Right renal pelvis (tissue), 4 donors: ENCODE measurements at regions not wholly inside any gene's neighbourhood (a gene's known extent, or its start where the extent isn't known, plus 50 kb on each side); places are given as distances from the start of the nearest gene placed in this dataset.
"Not testable (repeated sequence)": the region's sequence is repeated elsewhere in the genome, so short reads cannot be mapped to it uniquely, and the experiment has no call there.

Experiments used
- DNase-seq, 4 donors: peaks; one replicate each; pipeline ENCODE4 v3.0.0-alpha.2; 2013; ENCODE audit warnings: low read depth in 4 of 4, low spot score in 3 of 4, missing footprints in 1 of 4

GRCh38 chr15:98085003-98085639 lies 124.6 kb downstream of the ARRDC4 start:
- peak in 3 of 4 donors; percentile 35 to 60 (median 48) for DNase-seq

DNA sequence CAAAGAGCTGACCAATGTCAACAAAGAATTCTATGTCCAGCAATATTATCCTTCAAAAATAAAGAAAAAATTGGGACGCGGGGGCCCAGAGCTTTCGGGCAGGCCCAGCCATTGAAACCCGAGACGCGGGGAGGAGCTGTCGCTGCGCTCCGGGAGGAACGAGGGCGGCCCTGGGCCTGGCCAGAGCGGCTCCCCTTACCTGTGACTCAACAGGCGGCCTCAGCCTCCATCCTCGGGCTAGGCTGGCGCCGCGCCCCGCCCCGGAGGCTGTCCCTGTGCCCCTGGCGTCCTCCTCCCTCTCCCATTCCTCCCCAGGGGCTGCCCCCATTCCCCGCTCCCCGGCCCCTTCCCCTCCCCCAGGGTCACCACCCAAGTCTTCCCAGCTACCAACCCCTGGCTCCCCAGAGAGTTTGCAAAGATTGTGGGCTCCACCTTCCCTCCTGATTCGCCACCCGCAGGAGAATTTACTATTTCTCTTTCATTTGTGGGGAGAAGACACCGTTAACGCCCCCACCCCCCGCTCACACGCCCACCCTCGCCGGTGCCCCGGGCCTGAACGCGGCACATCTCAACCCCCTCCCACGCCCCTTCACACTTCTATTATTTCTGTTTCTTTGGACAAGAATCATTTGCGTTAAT lies 127.9 kb downstream of the ARRDC4 start:
- not testable (repeated sequence) for DNase-seq

- DNase-seq: not testable (repeated sequence)
Observed at GRCh38 chr15:98089352-98089751, 128.8 kb downstream of the ARRDC4 start.

- DNase-seq: not testable (repeated sequence)
Observed at GRCh38 chr15:98097986-98098385, 137.5 kb downstream of the ARRDC4 start.

- DNase-seq: not testable (repeated sequence)
Observed at GRCh38 chr15:98100606-98101005, 140.1 kb downstream of the ARRDC4 start.

GRCh38 chr15:98103570-98103969 lies 143.1 kb downstream of the ARRDC4 start:
- DNase-seq: no peak

GRCh38 chr15:98104386-98105151 lies 144.1 kb downstream of the ARRDC4 start:
- DNase-seq: not testable (repeated sequence)

GRCh38 chr15:98106615-98107194 lies 146.2 kb downstream of the ARRDC4 start:
- DNase-seq: not testable (repeated sequence)

DNA sequence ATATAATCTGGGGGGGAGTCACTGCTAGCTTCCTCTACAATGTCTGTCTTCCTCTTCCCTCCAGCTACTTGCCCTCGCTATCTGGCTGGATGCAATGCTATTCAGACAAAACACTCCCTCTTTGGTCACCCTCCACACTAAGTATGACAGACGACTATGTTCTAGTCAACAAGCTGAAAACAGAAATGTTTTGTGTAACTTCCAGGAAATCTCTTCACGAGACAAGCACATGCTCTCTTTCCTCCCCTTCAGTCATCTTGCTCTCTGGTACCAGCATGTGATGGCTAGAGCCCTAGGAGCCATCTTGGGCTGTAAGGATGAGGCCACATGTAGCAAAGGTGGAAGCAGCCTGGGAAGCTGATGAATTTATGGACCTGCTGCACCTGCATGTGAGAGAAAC lies 151.3 kb downstream of the ARRDC4 start:
- DNase-seq: no peak

GRCh38 chr15:98113327-98113726 lies 152.8 kb downstream of the ARRDC4 start:
- peak; percentile 49 to 72 (median 72) for DNase-seq

DNA sequence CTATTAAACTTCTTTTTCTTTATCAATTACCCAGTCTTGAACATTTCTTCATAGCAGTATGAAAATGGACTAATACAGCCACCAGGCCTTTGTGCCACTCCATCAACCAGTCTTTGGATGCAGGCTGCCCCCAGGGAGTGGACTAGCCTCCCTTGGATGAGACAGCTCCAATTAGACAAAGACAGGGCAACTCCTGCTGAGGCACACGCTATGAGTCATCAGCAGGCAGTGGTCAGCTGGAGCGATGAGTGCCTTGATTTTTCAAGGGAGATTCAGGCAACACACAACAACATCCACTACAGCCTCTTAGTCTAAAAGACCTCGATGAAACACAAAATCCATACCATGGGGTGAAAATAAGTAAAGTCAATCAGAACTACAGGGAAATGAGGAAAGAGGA lies 160.1 kb downstream of the ARRDC4 start:
- no peak for DNase-seq

GRCh38 chr15:98121536-98121935 lies 161.0 kb downstream of the ARRDC4 start:
- DNase-seq: no peak

DNA sequence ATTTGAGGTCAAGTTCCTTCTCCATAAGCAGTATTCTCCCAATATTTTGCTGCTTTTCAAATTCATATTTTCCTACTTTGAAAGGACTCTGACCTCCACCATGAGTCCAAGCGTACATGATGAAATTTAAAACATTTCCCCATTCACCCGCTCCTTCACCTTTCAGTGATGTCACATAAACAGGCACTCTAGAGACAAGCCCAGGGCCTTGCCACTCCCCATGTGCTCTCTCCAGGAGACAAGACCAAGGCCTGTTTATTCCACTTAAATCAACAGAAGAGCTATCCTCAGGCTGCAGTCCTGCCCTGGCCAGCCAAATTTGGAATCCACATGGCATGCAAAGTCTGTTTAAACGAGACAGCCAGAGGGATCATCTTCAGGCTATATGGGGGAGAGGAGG lies 161.5 kb downstream of the ARRDC4 start:
- no peak for DNase-seq

DNA sequence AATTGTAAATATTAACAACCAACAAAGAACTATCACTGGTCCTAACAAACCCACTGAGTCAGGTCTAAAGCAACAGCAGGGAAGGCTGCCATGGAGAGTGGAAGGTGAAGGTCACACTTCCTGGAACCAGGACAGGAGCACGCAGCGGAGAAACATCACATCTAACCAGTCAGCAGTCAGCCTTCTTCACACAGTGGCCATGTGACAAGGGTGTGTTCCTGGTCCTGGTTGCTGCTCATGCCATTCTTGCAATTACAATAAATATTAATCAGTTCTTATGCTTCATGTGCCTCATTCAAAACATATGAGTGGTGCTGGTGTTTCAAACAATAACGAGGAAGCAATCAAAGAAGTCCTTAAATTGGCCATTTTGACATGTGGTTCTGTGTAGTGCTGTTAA lies 162.8 kb downstream of the ARRDC4 start:
- no peak for DNase-seq

DNA sequence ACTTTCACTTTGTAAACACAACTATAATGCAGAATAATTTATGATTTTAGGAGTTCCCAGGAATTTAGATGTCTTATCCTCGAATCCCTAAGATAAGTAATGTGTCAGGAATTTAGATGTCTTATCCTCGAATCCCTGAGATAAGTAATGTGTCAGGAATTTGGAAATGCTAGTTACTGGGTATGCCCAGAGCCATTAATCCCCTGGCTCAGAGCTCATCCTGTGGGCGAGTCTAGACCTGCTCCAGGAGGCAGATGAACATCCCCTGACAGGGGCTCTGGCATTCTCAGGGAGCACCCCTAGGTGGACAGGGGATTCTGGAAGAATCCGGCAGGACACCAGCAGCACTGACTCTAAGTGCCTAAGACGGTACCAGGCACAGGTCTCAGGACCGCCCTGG lies 163.3 kb downstream of the ARRDC4 start:
- DNase-seq: no peak

DNA sequence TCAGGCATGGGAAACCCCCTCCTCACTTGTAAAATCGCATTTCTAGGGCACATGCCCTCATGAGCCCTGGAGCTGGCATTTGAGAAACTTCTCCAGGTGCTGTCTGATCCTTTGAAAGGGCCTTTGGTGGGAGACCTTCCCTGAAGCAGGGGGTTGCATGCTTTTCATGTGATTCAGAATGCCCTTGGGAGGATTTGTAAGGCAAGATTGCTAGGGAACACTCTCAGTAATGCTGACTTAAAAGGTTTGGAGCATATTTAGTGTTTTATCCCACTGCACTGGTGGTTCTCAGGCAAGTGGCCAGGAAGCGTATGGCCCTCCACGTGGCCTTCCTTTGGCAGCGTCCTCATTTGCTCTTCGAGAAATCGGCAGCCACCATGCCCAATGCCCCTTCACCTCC lies 164.1 kb downstream of the ARRDC4 start:
- DNase-seq: no peak

- DNase-seq: no peak
Observed at GRCh38 chr15:98126326-98127085, 166.0 kb downstream of the ARRDC4 start.

DNA sequence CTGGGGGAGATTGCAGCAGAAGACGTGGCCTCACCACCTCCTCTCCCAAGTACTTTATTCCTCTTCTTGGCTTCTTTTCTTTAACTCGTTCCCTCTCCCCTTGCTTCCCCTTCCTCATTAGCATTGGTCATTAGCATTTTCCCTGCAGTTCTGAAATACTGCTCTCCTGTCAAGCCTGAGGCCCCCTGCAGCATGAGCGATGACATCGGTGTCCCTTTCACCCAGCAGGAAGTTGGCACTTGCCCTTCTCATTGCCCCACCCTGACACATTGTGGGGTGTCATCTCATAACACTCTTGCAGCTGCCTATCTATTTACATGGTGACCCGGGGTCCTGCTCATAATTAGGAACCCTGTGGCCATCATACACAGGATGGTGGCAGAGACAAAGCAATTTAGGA lies 167.1 kb downstream of the ARRDC4 start:
- no peak for DNase-seq

GRCh38 chr15:98131924-98132323 lies 171.4 kb downstream of the ARRDC4 start:
- no peak for DNase-seq

DNA sequence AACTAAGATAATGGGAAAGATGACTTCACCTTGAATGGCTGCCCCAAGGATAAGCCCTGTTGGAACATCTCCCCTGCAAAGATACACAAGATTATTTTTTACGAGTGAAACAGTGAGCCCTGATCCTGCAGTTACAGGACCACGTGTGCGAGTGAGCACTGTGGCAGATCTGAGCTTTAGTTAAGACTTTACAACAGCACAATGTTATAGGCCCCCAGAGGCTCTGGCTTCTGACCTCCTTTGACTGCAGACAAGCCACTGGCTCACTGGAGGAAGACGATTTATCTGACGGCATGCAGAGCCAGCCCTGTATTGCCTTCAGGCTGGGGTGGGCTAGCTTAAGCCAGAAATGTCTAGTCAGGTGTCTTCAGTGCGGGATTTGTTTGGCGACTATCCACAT lies 174.4 kb downstream of the ARRDC4 start:
- no peak for DNase-seq

- DNase-seq: no peak
Observed at GRCh38 chr15:98138910-98139309, 178.4 kb downstream of the ARRDC4 start.
